PC-3 (cell line): ENCODE measurements at regions not wholly inside any gene's neighbourhood (a gene's known extent, or its start where the extent isn't known, plus 50 kb on each side); places are given as distances from the start of the nearest gene placed in this dataset.

Experiments used
- EZH2 ChIP-seq: fragments of 300-600 bp; sonication (generic); IDR thresholded peaks from one replicate; pipeline ENCODE4 v1.6.1; 2017; ENCODE audit warnings: antibody characterized with exemption, mild to moderate bottlenecking, low read length; ENCODE audit not compliant: unreplicated experiment
- EZH2phosphoT487 ChIP-seq: fragments of 300-600 bp; sonication (generic); IDR thresholded peaks from 2 replicates; pipeline ENCODE4 v1.6.1; 2018; ENCODE audit warnings: mild to moderate bottlenecking, antibody characterized with exemption, low read length, borderline replicate concordance
- TF ChIP-seq, protein P1 (sequence below): fragments of 300-600 bp; sonication (generic); conservative IDR thresholded peaks from 2 replicates; pipeline ENCODE4 v1.5.1; 2017; ENCODE audit warnings: antibody characterized with exemption, low read depth, mild to moderate bottlenecking, low read length

DNA sequence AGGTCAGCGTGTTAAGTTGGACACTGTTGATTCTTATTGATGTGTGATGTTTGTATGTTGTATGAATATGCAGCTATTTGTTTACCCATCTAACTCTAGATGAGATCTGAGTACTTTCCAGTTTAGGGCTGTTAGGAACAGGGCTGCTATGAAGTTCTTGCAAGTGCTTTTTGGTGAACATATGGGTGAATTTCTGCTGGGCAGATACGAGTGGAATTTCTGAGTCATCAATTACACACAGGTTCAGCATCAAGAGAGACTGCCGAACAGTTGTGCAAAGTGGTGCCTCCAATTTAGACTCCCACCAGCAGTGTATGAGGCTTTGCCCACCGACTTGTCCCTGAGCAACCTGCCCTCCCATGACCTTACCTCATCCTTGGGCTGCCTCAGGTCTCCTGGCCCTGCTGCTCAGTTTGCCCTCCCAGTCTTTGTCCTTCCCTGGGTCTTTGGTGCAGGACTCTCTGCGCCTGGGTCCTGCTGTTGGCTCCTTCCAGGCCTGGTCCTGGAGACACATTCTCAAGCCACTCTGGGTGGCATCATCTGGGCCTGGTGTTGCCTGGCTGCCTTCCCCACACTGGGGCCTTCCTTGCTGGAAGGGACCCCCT is 343.6 kb downstream of the PTPRU start:
- TF ChIP-seq, protein P1, sequence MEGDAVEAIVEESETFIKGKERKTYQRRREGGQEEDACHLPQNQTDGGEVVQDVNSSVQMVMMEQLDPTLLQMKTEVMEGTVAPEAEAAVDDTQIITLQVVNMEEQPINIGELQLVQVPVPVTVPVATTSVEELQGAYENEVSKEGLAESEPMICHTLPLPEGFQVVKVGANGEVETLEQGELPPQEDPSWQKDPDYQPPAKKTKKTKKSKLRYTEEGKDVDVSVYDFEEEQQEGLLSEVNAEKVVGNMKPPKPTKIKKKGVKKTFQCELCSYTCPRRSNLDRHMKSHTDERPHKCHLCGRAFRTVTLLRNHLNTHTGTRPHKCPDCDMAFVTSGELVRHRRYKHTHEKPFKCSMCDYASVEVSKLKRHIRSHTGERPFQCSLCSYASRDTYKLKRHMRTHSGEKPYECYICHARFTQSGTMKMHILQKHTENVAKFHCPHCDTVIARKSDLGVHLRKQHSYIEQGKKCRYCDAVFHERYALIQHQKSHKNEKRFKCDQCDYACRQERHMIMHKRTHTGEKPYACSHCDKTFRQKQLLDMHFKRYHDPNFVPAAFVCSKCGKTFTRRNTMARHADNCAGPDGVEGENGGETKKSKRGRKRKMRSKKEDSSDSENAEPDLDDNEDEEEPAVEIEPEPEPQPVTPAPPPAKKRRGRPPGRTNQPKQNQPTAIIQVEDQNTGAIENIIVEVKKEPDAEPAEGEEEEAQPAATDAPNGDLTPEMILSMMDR: no peak
- TF ChIP-seq EZH2 (no peak), EZH2phosphoT487 (no peak)
